ENCODE measurements at regions not wholly inside any gene's neighbourhood (a gene's known extent, or its start where the extent isn't known, plus 50 kb on each side); places are given as distances from the start of the nearest gene placed in this dataset.

DNA sequence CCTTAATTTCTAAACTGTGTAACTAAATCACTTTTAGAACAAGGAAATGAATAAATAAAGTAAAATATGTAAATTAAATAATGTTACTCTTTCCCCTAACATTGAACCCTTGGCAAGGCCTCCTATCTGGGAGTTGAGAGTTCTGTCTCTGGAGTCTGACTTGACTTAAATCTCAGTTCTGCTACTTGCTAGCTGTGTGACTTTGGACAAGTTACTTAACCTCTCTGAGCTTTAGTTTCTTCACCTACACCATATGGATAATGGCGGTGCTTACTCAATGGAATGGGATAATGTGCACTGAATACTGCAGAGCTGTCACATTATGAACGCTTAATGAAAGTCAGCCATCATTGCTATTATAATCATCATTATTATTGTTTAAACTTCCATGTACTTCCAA is 92.1 kb upstream of the SOD3 start:
- in situ Hi-C loops (cut with MboI; ENCODE audit: low pct_unique_long_range_greater_than_20kb, low sequenced_read_pairs, unreplicated experiment): no loop called here
- no peak for DNase-seq (ENCODE audit: low spot score)
- TF ChIP-seq, protein P1, sequence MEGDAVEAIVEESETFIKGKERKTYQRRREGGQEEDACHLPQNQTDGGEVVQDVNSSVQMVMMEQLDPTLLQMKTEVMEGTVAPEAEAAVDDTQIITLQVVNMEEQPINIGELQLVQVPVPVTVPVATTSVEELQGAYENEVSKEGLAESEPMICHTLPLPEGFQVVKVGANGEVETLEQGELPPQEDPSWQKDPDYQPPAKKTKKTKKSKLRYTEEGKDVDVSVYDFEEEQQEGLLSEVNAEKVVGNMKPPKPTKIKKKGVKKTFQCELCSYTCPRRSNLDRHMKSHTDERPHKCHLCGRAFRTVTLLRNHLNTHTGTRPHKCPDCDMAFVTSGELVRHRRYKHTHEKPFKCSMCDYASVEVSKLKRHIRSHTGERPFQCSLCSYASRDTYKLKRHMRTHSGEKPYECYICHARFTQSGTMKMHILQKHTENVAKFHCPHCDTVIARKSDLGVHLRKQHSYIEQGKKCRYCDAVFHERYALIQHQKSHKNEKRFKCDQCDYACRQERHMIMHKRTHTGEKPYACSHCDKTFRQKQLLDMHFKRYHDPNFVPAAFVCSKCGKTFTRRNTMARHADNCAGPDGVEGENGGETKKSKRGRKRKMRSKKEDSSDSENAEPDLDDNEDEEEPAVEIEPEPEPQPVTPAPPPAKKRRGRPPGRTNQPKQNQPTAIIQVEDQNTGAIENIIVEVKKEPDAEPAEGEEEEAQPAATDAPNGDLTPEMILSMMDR (IDR thresholded peaks at IDR 0.05; ENCODE audit: extremely low read depth, insufficient read depth, missing control alignments): no peak

DNA sequence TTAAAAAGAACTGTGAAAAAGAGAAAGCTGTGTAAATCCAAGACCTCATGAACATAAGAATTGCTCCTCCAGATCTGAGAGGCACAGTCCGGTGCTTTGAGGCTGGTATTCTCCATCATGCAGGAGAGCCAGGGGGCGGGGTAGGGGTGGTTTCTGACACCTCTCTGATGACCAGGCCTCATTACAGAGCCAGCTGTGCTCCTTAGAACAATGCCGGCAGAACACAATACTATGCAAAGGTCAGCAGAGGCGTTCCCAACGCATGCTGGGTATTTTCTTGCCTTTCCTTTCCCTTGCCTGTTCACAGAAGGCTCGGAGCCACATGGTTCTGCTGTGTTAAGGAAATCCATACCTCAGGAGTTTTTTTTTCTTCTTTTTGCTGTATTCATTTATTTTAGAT is 91.2 kb upstream of the SOD3 start:
- in situ Hi-C loops (cut with MboI; ENCODE audit: low pct_unique_long_range_greater_than_20kb, low sequenced_read_pairs, unreplicated experiment): no loop called here
- TF ChIP-seq, protein P1 (IDR thresholded peaks at IDR 0.05; ENCODE audit: extremely low read depth, insufficient read depth, missing control alignments): no peak
- no peak for DNase-seq (ENCODE audit: low spot score)

GRCh38 chr4:24705016-24705753 is 90.2 kb upstream of the SOD3 start:
- TF ChIP-seq, protein P1 (IDR thresholded peaks at IDR 0.05; ENCODE audit: extremely low read depth, insufficient read depth, missing control alignments): no peak
- DNase-seq (ENCODE audit: low spot score): no peak
- in situ Hi-C loops (cut with MboI; ENCODE audit: low pct_unique_long_range_greater_than_20kb, low sequenced_read_pairs, unreplicated experiment): no loop called here

- no peak for DNase-seq (ENCODE audit: low spot score)
- TF ChIP-seq, protein P1 (IDR thresholded peaks at IDR 0.05; ENCODE audit: extremely low read depth, insufficient read depth, missing control alignments): no peak
- in situ Hi-C loops (cut with MboI; ENCODE audit: low pct_unique_long_range_greater_than_20kb, low sequenced_read_pairs, unreplicated experiment): no loop called here
Measured at GRCh38 chr4:24713604-24714003, 81.8 kb upstream of the SOD3 start.

GRCh38 chr4:24719615-24720014 is 75.8 kb upstream of the SOD3 start:
- no peak for DNase-seq (ENCODE audit: low spot score)
- in situ Hi-C loops (cut with MboI; ENCODE audit: low pct_unique_long_range_greater_than_20kb, low sequenced_read_pairs, unreplicated experiment): no loop called here
- TF ChIP-seq, protein P1 (IDR thresholded peaks at IDR 0.05; ENCODE audit: extremely low read depth, insufficient read depth, missing control alignments): no peak

DNA sequence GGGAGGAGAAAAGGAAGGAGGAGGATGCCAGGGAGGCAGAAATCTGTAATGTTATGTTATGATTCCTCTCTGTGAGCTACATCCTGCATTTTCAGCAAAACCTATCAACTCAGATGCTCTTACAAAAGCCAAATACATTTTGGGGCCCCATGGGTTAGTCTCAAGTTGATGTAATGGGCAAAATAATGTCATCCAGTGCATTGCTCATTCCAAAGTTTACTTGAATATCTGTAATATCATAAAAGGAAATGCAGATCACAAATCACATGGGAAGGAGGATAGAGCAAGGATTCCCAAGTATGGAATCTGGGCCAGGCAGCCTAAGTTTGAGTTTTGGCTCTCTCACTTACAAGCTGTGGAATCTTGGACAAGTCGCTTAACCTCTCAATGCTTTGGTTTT is 74.9 kb upstream of the SOD3 start:
- no peak for DNase-seq (ENCODE audit: low spot score)
- TF ChIP-seq, protein P1 (IDR thresholded peaks at IDR 0.05; ENCODE audit: extremely low read depth, insufficient read depth, missing control alignments): no peak
- in situ Hi-C loops (cut with MboI; ENCODE audit: low pct_unique_long_range_greater_than_20kb, low sequenced_read_pairs, unreplicated experiment): no loop called here
